ENCODE measurements at regions not wholly inside any gene's neighbourhood (a gene's known extent, or its start where the extent isn't known, plus 50 kb on each side); places are given as distances from the start of the nearest gene placed in this dataset.
"Not testable (repeated sequence)": the region's sequence is repeated elsewhere in the genome, so short reads cannot be mapped to it uniquely, and the experiment has no call there.

DNA sequence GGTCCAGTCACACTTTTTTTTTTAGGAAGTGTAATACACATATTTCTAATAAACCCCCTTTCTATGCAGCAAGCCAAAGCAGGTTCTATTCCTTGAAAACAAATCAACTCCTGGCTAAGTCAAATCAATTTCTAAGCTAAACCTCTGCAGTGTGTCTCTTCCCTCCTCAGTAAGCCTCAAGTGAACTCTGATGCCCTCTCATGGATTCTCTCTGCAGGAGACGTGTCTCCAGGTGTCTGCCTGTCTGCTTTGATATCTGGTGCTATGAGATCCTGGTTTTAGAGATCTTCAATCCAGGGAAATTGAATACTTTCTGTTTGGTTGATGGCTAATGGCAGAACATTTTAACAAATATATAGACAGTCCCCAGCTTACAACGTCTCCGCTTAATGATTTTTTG lies 791.7 kb downstream of the AACS start:
- Histone ChIP-seq H3K4ac (ENCODE audit: low read length) (no peak overlapping the region), H4K91ac (ENCODE audit: low read depth, low read length, poor library complexity) (no peak overlapping the region), H3K14ac (ENCODE audit: low read length) (no peak overlapping the region), H2BK15ac (ENCODE audit: low read length) (no peak overlapping the region), H3K4me3 (ENCODE audit: low read length in 2 of 2) (no peak overlapping the region), H3K36me3 (replicated peaks in 1 of 2; ENCODE audit: control insufficient read depth in 2 of 2, insufficient read depth in 2 of 2, low read length in 2 of 2) (no peaks in the 10 kb centered on the region), H3K4me1 (ENCODE audit: control insufficient read depth in 2 of 2, insufficient read depth in 1 of 2, low read depth in 1 of 2, low read length in 2 of 2) (no peaks in the 10 kb centered on the region), H3K23ac (ENCODE audit: low read depth, low read length, poor library complexity) (no peak overlapping the region), H4K8ac (ENCODE audit: low read depth, low read length) (no peak overlapping the region), H2BK120ac (ENCODE audit: low read depth, low read length) (no peak overlapping the region), H3K27me3 (ENCODE audit: control insufficient read depth in 3 of 3, insufficient read depth in 3 of 3, low read depth in 1 of 3, low read length in 3 of 3) (no peaks in the 10 kb centered on the region), H3K9me3 (replicated peaks in 1 of 2; ENCODE audit: control insufficient read depth in 2 of 2, insufficient read depth in 1 of 2, low read depth in 1 of 2, low read length in 2 of 2) (peaks cover 0 to 4% of the 10 kb centered on the region in 2 donors), H2BK5ac (ENCODE audit: low read length) (no peak overlapping the region), H2AFZ (ENCODE audit: low read length) (no peak overlapping the region), H3K18ac (ENCODE audit: low read length) (no peak overlapping the region), H2BK12ac (ENCODE audit: low read length) (no peak overlapping the region), H3K27ac (replicated peaks; ENCODE audit: low read length) (no peak overlapping the region), H3K9ac (ENCODE audit: low read depth, low read length, poor library complexity) (no peak overlapping the region), H3K79me1 (ENCODE audit: low read depth, low read length) (peaks cover 2% of the 10 kb centered on the region), H2AK5ac (ENCODE audit: low read depth, low read length) (no peak overlapping the region), H3K4me2 (ENCODE audit: insufficient read depth, low read length, poor library complexity, severe bottlenecking) (no peak overlapping the region)
- WGBS, 2 donors (ENCODE audit: extremely low coverage in 2 of 2, insufficient read length in 2 of 2, insufficient replicate concordance in 1 of 2): no CpG with 5 or more reads among the region's 3 CpGs
- DNase-seq (ENCODE audit: low spot score): no peak

DNA sequence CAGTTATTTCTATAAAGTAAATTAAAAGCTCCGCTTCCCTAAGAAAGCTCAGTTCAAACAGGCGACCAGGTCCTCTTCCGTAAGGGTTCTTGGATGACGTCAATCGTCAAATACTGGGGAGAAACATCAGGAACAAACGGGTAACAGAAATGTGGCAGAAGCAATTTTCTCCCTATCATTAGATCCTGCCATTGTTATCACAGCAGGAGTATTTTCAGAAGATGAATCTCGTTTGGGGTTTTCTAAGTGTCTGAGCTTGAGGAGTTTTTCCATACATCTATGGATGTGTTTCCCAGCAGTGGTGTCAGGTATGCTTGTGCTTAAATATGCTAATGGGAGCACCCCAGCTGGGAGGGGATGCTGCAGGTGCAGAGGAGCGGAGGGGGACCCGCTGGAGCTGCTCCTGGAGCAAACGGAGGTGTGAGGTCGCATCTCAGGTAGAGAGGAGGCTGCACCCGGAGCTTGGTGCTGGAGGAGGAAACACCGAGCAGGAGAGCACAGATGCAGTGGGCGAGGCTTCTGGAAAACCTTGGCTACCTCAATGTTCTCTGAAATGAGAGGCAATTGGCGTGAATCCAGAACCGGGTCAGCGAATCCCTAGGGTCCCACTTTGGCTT lies 795.5 kb downstream of the AACS start:
- no peak overlapping the region for H3K14ac ChIP-seq (ENCODE audit: low read length)
- H2BK5ac ChIP-seq (ENCODE audit: low read length): no peak overlapping the region
- no peak overlapping the region for H3K4me2 ChIP-seq (ENCODE audit: insufficient read depth, low read length, poor library complexity, severe bottlenecking)
- no peak overlapping the region for H4K8ac ChIP-seq (ENCODE audit: low read depth, low read length)
- no peak overlapping the region for H2BK120ac ChIP-seq (ENCODE audit: low read depth, low read length)
- no CpG with 5 or more reads among the region's 17 CpGs for WGBS, 2 donors (ENCODE audit: extremely low coverage in 2 of 2, insufficient read length in 2 of 2, insufficient replicate concordance in 1 of 2)
- H2AFZ ChIP-seq (ENCODE audit: low read length): no peak overlapping the region
- no peak overlapping the region for H4K91ac ChIP-seq (ENCODE audit: low read depth, low read length, poor library complexity)
- no peak overlapping the region for H3K9ac ChIP-seq (ENCODE audit: low read depth, low read length, poor library complexity)
- H2BK12ac ChIP-seq (ENCODE audit: low read length): peak overlapping the region; percentile 73
- no peaks in the 10 kb centered on the region for H3K4me1 ChIP-seq (ENCODE audit: control insufficient read depth in 2 of 2, insufficient read depth in 1 of 2, low read depth in 1 of 2, low read length in 2 of 2)
- peak overlapping the region; percentile 67 for H2AK5ac ChIP-seq (ENCODE audit: low read depth, low read length)
- H3K27ac ChIP-seq (replicated peaks; ENCODE audit: low read length): no peak overlapping the region
- no peak overlapping the region for H3K4me3 ChIP-seq (ENCODE audit: low read length in 2 of 2)
- peaks cover 0 to 7% of the 10 kb centered on the region in 2 donors for H3K9me3 ChIP-seq (replicated peaks in 1 of 2; ENCODE audit: control insufficient read depth in 2 of 2, insufficient read depth in 1 of 2, low read depth in 1 of 2, low read length in 2 of 2)
- H3K27me3 ChIP-seq (ENCODE audit: control insufficient read depth in 3 of 3, insufficient read depth in 3 of 3, low read depth in 1 of 3, low read length in 3 of 3): no peaks in the 10 kb centered on the region
- H3K18ac ChIP-seq (ENCODE audit: low read length): peak overlapping the region; percentile 74
- H3K79me1 ChIP-seq (ENCODE audit: low read depth, low read length): peaks cover 2% of the 10 kb centered on the region
- H3K23ac ChIP-seq (ENCODE audit: low read depth, low read length, poor library complexity): no peak overlapping the region
- H3K4ac ChIP-seq (ENCODE audit: low read length): peak overlapping the region; percentile 19
- no peak for DNase-seq (ENCODE audit: low spot score)
- H3K36me3 ChIP-seq (replicated peaks in 1 of 2; ENCODE audit: control insufficient read depth in 2 of 2, insufficient read depth in 2 of 2, low read length in 2 of 2): no peaks in the 10 kb centered on the region
- no peak overlapping the region for H2BK15ac ChIP-seq (ENCODE audit: low read length)

DNA sequence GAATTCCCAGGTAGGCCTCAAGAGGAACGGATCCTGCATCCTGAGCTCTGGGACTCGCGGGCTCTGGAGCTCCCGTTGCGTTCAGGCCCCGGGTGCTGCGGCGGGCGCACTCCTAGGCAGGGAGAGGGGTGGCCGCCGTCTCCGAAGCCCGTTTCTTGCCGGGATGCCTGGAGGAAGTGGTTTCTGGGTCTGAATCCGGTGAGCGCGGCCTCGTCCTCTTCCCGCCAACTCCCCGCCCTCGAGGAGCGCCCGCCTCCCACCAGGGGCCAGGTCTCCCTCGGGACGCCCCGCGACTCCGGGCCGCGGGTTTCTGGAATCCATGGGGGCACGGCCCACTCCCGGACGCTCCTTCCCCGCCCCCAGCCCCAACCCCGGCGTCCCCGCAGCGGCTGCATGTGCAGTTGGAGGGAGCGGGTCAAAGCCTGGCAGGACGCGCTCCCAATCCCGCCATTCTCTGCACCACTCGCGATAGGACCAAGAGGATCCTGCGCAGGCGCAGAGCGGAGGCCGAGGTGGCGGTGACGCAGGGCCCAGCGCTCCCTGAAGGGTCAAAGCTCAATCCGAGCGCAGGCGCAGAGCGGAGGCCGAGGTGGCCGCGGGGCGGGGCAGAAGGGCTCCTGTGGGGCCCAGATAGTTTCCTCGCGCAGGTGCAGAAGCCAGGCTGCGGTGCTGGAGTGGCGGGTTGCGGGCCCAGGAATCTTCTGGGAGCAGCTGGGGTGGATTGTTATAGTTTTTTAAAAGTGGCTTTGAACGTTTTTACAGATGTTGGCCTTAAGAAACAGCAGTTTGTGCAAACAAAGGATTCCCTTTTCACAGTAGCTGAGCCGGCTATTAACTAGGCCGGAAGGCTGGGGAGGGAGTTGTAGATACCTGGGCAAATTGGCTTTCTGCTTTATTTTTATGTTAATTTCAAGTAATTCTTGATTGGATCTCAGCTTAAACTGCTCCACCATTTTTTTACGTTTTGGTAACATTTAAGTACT lies 796.4 kb downstream of the AACS start:
- H3K14ac ChIP-seq (ENCODE audit: low read length): peak overlapping the region; percentile 56
- H3K27me3 ChIP-seq (ENCODE audit: control insufficient read depth in 3 of 3, insufficient read depth in 3 of 3, low read depth in 1 of 3, low read length in 3 of 3): no peaks in the 10 kb centered on the region
- H3K9me3 ChIP-seq (replicated peaks in 1 of 2; ENCODE audit: control insufficient read depth in 2 of 2, insufficient read depth in 1 of 2, low read depth in 1 of 2, low read length in 2 of 2): peaks cover 0 to 9% of the 10 kb centered on the region in 2 donors
- no peak overlapping the region for H3K9ac ChIP-seq (ENCODE audit: low read depth, low read length, poor library complexity)
- H3K79me1 ChIP-seq (ENCODE audit: low read depth, low read length): peaks cover 2% of the 10 kb centered on the region
- H3K4me1 ChIP-seq (ENCODE audit: control insufficient read depth in 2 of 2, insufficient read depth in 1 of 2, low read depth in 1 of 2, low read length in 2 of 2): no peaks in the 10 kb centered on the region
- no peak overlapping the region for H3K4me3 ChIP-seq (ENCODE audit: low read length in 2 of 2)
- no peak overlapping the region for H2BK12ac ChIP-seq (ENCODE audit: low read length)
- no peak overlapping the region for H3K23ac ChIP-seq (ENCODE audit: low read depth, low read length, poor library complexity)
- H2BK15ac ChIP-seq (ENCODE audit: low read length): no peak overlapping the region
- no CpG with 5 or more reads among the region's 68 CpGs for WGBS, 2 donors (ENCODE audit: extremely low coverage in 2 of 2, insufficient read length in 2 of 2, insufficient replicate concordance in 1 of 2)
- no peak overlapping the region for H2AFZ ChIP-seq (ENCODE audit: low read length)
- H4K8ac ChIP-seq (ENCODE audit: low read depth, low read length): no peak overlapping the region
- H4K91ac ChIP-seq (ENCODE audit: low read depth, low read length, poor library complexity): no peak overlapping the region
- peak overlapping the region; percentile 67 for H2AK5ac ChIP-seq (ENCODE audit: low read depth, low read length)
- no peak overlapping the region for H2BK120ac ChIP-seq (ENCODE audit: low read depth, low read length)
- H2BK5ac ChIP-seq (ENCODE audit: low read length): no peak overlapping the region
- DNase-seq (ENCODE audit: low spot score): no peak
- peak overlapping the region; percentile 19 for H3K4ac ChIP-seq (ENCODE audit: low read length)
- H3K36me3 ChIP-seq (replicated peaks in 1 of 2; ENCODE audit: control insufficient read depth in 2 of 2, insufficient read depth in 2 of 2, low read length in 2 of 2): no peaks in the 10 kb centered on the region
- H3K18ac ChIP-seq (ENCODE audit: low read length): peak overlapping the region; percentile 74
- H3K4me2 ChIP-seq (ENCODE audit: insufficient read depth, low read length, poor library complexity, severe bottlenecking): no peak overlapping the region
- no peak overlapping the region for H3K27ac ChIP-seq (replicated peaks; ENCODE audit: low read length)

DNA sequence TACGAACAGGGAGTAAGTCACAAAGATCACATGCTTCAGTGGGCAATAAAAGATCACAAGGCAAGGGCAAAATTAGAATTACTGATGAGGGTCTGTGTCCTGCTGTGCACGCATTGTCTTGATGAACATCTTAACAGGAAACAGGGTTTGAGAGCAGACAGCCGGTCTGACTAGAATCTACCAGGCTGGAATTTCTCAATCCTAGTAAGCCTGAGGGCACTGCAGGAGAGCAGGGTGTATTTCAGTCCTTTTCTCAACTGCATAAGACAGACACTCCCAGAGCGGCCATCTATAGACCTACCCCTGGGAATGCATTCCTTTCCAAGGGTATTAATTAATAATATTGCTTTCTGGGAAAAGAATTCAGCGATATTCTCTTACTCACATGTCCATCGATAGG lies 800.0 kb downstream of the AACS start:
- not testable (repeated sequence) for H2AK5ac ChIP-seq (ENCODE audit: low read depth, low read length); H3K79me1 ChIP-seq (ENCODE audit: low read depth, low read length); H3K27me3 ChIP-seq (ENCODE audit: control insufficient read depth in 3 of 3, insufficient read depth in 3 of 3, low read depth in 1 of 3, low read length in 3 of 3); DNase-seq (ENCODE audit: low spot score); H2BK120ac ChIP-seq (ENCODE audit: low read depth, low read length); H3K4ac ChIP-seq (ENCODE audit: low read length); H3K18ac ChIP-seq (ENCODE audit: low read length); H3K36me3 ChIP-seq (replicated peaks in 1 of 2; ENCODE audit: control insufficient read depth in 2 of 2, insufficient read depth in 2 of 2, low read length in 2 of 2); H3K4me1 ChIP-seq (ENCODE audit: control insufficient read depth in 2 of 2, insufficient read depth in 1 of 2, low read depth in 1 of 2, low read length in 2 of 2); H3K14ac ChIP-seq (ENCODE audit: low read length); H3K9ac ChIP-seq (ENCODE audit: low read depth, low read length, poor library complexity); H3K23ac ChIP-seq (ENCODE audit: low read depth, low read length, poor library complexity); H2BK15ac ChIP-seq (ENCODE audit: low read length); H2BK12ac ChIP-seq (ENCODE audit: low read length); H4K8ac ChIP-seq (ENCODE audit: low read depth, low read length); H2AFZ ChIP-seq (ENCODE audit: low read length); H3K27ac ChIP-seq (replicated peaks; ENCODE audit: low read length); H3K4me3 ChIP-seq (ENCODE audit: low read length in 2 of 2); H3K4me2 ChIP-seq (ENCODE audit: insufficient read depth, low read length, poor library complexity, severe bottlenecking); H2BK5ac ChIP-seq (ENCODE audit: low read length); H4K91ac ChIP-seq (ENCODE audit: low read depth, low read length, poor library complexity)
- WGBS, 2 donors (ENCODE audit: extremely low coverage in 2 of 2, insufficient read length in 2 of 2, insufficient replicate concordance in 1 of 2): no CpG with 5 or more reads among the region's 6 CpGs
- peaks cover 0 to 11% of the 10 kb centered on the region in 2 donors for H3K9me3 ChIP-seq (replicated peaks in 1 of 2; ENCODE audit: control insufficient read depth in 2 of 2, insufficient read depth in 1 of 2, low read depth in 1 of 2, low read length in 2 of 2)
